ENCODE measurements at regions not wholly inside any gene's neighbourhood (a gene's known extent, or its start where the extent isn't known, plus 50 kb on each side); places are given as distances from the start of the nearest gene placed in this dataset.

- DNase-seq (ENCODE audit: low read depth): no peak
- no peak for TF ChIP-seq CTCF (IDR thresholded peaks at IDR 0.05; ENCODE audit: low read depth, low read length, missing control alignments)
- no peak overlapping the region for H3K4me3 ChIP-seq (ENCODE audit: low read depth, low read length)
Observed at GRCh38 chr2:146238254-146238966, 1606.4 kb upstream of the ACVR2A start.

- TF ChIP-seq CTCF (IDR thresholded peaks at IDR 0.05; ENCODE audit: low read depth, low read length, missing control alignments): no peak
- DNase-seq (ENCODE audit: low read depth): no peak
- H3K4me3 ChIP-seq (ENCODE audit: low read depth, low read length): no peak overlapping the region
Observed at GRCh38 chr2:146235158-146235557, 1609.7 kb upstream of the ACVR2A start.

GRCh38 chr2:146229508-146230155 lies 1615.2 kb upstream of the ACVR2A start:
- no peak overlapping the region for H3K4me3 ChIP-seq (ENCODE audit: low read depth, low read length)
- no peak for DNase-seq (ENCODE audit: low read depth)
- TF ChIP-seq CTCF (IDR thresholded peaks at IDR 0.05; ENCODE audit: low read depth, low read length, missing control alignments): no peak

GRCh38 chr2:146228466-146229058 lies 1616.3 kb upstream of the ACVR2A start:
- peak; percentile 13 for DNase-seq (ENCODE audit: low read depth)
- no peak for TF ChIP-seq CTCF (IDR thresholded peaks at IDR 0.05; ENCODE audit: low read depth, low read length, missing control alignments)

GRCh38 chr2:146228020-146228393 lies 1616.8 kb upstream of the ACVR2A start:
- no peak overlapping the region for H3K4me3 ChIP-seq (ENCODE audit: low read depth, low read length)
- TF ChIP-seq CTCF (IDR thresholded peaks at IDR 0.05; ENCODE audit: low read depth, low read length, missing control alignments): no peak
- DNase-seq (ENCODE audit: low read depth): no peak

More at GRCh38 chr2:146228466-146229058, 1616.3 kb upstream of the ACVR2A start:
- H3K4me3 ChIP-seq (ENCODE audit: low read depth, low read length): no peak overlapping the region

- no peak for TF ChIP-seq CTCF (IDR thresholded peaks at IDR 0.05; ENCODE audit: low read depth, low read length, missing control alignments)
- H3K4me3 ChIP-seq (ENCODE audit: low read depth, low read length): no peak overlapping the region
- DNase-seq (ENCODE audit: low read depth): no peak
Observed at GRCh38 chr2:146227152-146228019, 1617.4 kb upstream of the ACVR2A start.

Measured in GM12864 (cell line).